VCaP (cell line): ENCODE measurements at regions not wholly inside any gene's neighbourhood (a gene's known extent, or its start where the extent isn't known, plus 50 kb on each side); places are given as distances from the start of the nearest gene placed in this dataset.

ENCODE experiments used
- H3K27ac ChIP-seq: fragments of 450-650 bp; 2 replicates; pipeline ENCODE4 v1.5.1; 2017
- TF ChIP-seq, protein P1 (sequence below): fragments of 450-650 bp; conservative IDR thresholded peaks from 2 replicates; pipeline ENCODE4 v1.5.1; 2017; ENCODE audit warnings: mild to moderate bottlenecking, moderate library complexity

DNA sequence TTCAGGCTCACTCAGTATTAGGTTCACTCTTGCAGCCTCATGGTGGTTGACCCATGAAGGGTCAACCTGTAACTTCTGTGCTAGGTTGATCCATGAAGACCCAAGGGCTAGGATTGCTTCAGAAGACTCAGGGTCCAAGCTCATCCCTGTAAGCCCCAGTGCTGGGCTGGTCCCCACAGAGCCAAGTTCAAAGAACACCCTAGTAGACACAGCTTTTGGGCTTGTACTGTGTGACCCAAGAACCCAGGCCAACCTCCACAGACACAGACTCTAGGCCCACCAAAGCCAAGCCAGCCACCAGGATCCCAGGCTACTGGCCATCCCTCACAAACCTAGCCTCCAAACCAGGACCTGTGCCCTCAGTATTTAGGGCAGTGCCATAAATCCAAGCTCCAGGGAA, 1020.6 kb downstream of the SLC16A7 start:
- H3K27ac ChIP-seq, result no peak overlapping the region
- TF ChIP-seq, protein P1, sequence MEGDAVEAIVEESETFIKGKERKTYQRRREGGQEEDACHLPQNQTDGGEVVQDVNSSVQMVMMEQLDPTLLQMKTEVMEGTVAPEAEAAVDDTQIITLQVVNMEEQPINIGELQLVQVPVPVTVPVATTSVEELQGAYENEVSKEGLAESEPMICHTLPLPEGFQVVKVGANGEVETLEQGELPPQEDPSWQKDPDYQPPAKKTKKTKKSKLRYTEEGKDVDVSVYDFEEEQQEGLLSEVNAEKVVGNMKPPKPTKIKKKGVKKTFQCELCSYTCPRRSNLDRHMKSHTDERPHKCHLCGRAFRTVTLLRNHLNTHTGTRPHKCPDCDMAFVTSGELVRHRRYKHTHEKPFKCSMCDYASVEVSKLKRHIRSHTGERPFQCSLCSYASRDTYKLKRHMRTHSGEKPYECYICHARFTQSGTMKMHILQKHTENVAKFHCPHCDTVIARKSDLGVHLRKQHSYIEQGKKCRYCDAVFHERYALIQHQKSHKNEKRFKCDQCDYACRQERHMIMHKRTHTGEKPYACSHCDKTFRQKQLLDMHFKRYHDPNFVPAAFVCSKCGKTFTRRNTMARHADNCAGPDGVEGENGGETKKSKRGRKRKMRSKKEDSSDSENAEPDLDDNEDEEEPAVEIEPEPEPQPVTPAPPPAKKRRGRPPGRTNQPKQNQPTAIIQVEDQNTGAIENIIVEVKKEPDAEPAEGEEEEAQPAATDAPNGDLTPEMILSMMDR, result no peak

DNA sequence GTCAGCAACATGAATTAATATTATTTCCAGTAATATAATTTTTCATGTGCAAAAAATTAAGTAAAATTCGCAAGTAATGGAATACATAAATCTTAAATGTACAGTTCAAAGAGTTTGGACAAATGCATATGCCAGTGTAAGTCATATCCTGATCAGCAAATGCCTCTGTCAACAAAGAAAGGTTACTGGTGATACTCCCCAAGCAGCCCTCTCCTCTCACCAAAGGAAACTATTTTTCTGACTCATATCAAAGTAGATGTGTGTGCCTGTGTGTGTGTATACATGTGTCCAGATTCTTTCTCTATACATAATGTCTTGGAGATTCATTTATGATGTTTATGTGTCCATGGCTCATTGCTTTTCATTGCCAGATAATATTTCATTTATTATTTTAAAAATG, 1035.0 kb downstream of the SLC16A7 start:
- TF ChIP-seq, protein P1, result no peak
- no peak overlapping the region for H3K27ac ChIP-seq

DNA sequence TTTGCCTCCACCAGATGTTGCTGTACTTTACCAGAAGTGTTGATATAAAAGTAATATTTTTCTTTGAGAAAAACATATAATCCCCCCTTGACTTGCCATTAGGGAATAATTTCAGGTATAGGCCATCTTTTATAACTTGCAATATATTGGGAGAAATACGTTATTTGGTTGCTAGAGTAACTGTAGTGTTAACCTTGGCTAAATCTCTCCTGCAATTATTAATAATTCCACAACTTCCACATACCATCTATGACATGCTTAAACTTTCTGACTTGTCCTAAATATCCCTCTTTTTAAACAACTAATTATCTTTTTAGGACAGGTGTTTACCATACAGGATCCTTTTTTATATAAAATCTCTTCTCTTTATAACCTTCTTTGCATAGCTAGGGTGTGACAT, 1048.2 kb downstream of the SLC16A7 start:
- H3K27ac ChIP-seq, result no peak overlapping the region
- TF ChIP-seq, protein P1, result no peak

DNA sequence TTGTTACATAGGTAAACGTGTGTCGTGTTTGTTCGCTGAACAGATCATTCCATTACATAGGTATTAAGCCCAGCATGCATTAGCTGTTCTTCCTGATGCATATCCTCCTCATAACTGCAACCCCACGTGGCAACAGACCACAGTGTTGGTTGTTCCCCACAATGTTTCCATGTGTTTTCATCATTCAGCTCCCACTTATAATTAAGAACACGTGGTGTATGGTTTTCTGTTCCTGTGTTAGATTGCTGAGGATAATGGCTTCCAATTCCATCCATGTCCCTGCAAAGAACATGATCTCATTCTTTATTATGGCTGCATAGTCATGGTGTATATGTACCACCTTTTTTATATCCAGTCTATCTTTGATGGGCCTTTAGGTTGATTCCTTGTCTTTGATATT, 1071.1 kb downstream of the SLC16A7 start:
- TF ChIP-seq, protein P1, result no peak
- H3K27ac ChIP-seq, result no peak overlapping the region

DNA sequence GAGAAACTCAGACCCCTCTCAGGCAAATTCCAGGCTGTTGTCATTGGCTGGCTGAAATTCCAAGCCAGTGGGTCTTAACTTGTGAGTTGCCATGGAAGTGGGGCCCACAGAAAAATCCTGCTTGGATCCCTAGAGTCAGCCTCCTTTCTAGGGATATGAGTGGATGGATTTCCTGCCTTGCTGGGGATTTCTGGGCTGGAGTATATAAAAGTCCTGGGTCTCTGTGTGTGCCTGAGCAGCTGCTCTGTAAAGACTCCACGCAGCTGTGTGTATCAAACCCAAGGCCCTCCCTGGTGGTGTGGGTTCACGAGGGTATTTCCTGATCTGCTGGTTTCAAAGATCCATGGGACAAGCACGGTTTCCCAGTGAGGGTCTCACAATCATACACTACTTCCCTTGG, 1077.1 kb downstream of the SLC16A7 start:
- TF ChIP-seq, protein P1, result no peak
- no peak overlapping the region for H3K27ac ChIP-seq

DNA sequence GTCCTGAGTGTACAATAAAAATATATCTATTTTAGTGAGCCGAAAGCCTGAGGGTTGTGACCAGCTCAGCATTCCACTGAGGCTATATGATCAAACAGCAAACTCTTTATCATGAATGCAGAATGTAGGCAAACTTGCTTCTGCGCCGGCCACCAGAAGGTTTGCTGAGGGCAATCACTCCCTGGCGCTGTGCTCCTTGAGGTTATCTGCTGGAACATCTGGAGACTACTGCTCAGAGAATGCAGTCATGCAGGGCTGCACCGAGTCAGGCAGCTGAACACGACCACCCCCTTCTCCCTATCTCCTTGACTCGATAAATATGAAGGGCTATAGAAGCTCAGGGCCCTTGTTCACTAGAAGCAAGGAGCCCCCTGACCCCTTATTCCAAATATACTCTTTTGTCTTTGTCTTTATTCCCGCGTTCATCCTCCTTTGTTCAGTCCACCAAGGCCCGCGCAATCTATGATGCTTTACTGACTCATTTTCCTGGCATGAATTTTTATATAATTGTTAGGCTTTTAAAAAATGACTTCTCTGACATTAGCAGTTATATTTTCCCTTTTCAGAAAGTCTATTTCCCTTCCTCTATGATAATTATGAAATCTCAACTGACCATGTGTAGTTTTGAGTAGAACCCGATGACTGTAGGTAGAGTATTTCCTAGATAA, 1089.3 kb downstream of the SLC16A7 start:
- no peak overlapping the region for H3K27ac ChIP-seq
- TF ChIP-seq, protein P1, result peak; percentile 71

DNA sequence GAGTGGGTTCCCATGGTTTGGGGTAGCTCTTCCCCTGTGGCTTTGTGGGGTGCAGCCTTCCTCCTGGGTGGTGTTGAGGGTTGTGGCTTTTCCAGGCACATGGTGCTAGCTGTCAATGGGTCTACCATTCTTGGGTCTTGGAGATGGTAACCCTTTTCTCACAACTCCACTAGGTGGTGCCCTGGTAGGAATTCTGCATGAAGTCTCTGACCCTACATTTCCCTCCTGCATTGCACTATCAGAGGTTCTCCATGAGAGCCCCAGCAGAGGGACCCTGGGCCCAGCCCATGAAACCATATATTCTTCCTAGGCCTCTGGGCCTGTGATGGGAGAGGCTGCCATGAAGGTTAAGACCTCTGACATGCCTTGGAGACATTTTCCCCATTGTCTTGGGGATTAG, 1093.3 kb downstream of the SLC16A7 start:
- no peak overlapping the region for H3K27ac ChIP-seq
- TF ChIP-seq, protein P1, result peak; percentile 35; the same call in 1 of the 2 replicates
